ENCODE measurements at regions not wholly inside any gene's neighbourhood (a gene's known extent, or its start where the extent isn't known, plus 50 kb on each side); places are given as distances from the start of the nearest gene placed in this dataset.

GRCh38 chr2:192854706-192855105, 660.0 kb upstream of the TMEFF2 start:
- H3K4me1 ChIP-seq (ENCODE audit: control insufficient read depth in 1 of 2, insufficient read depth in 2 of 2, low read depth in 1 of 2, low read length in 1 of 2) = no peaks in the 10 kb centered on the region
- H3K36me3 ChIP-seq (replicated peaks in 1 of 2; ENCODE audit: control insufficient read depth in 1 of 2, insufficient read depth in 2 of 2, low read length in 1 of 2) = no peaks in the 10 kb centered on the region
- no peaks in the 10 kb centered on the region for H3K27me3 ChIP-seq (ENCODE audit: insufficient read depth)
- H4K20me1 ChIP-seq (ENCODE audit: insufficient read depth) = no peaks in the 10 kb centered on the region
- DNase-seq = no peak
- no peaks in the 10 kb centered on the region for H3F3A ChIP-seq (replicated peaks; ENCODE audit: insufficient read depth)
- H3K9ac ChIP-seq = no peak overlapping the region
- H2AFZ ChIP-seq (ENCODE audit: low read depth) = no peak overlapping the region
- H3K4me3 ChIP-seq (ENCODE audit: low read depth in 2 of 2, low read length in 1 of 2) = no peak overlapping the region
- POLR2A ChIA-PET = no interaction called here
- no peaks in the 10 kb centered on the region for H3K9me2 ChIP-seq
- CTCF ChIA-PET = no interaction called here
- H3K4me2 ChIP-seq = no peak overlapping the region
- 39% methylated on average over 1 of the region's 1 CpG for WGBS (ENCODE audit: low lambda C conversion rate)
- no peaks in the 10 kb centered on the region for H3K79me2 ChIP-seq (ENCODE audit: insufficient read depth)
- H3K9me3 ChIP-seq = no peaks in the 10 kb centered on the region
- TF ChIP-seq JUND (IDR thresholded peaks at IDR 0.05) (no peak), RCOR1 (IDR thresholded peaks at IDR 0.05; ENCODE audit: low read length) (no peak), ELF1 (IDR thresholded peaks at IDR 0.05) (no peak), GATA2 (CRISPR knock-in tag; IDR thresholded peaks at IDR 0.05) (no peak), NRF1 (IDR thresholded peaks at IDR 0.05; ENCODE audit: low read depth, low read length) (no peak), ZBTB33 (IDR thresholded peaks at IDR 0.05; ENCODE audit: borderline replicate concordance, low read depth) (no peak), NFIC (IDR thresholded peaks at IDR 0.05; ENCODE audit: borderline replicate concordance) (no peak), MEF2A (IDR thresholded peaks at IDR 0.05; ENCODE audit: borderline replicate concordance, low read depth) (no peak), POLR2AphosphoS5 (IDR thresholded peaks at IDR 0.05; ENCODE audit: low read depth, low read length) (no peak), TEAD4 (IDR thresholded peaks at IDR 0.05; ENCODE audit: borderline replicate concordance, insufficient read depth) (no peak), FOXM1 (IDR thresholded peaks at IDR 0.05; ENCODE audit: low read depth) (no peak), USF2 (IDR thresholded peaks at IDR 0.05; ENCODE audit: borderline replicate concordance, low read depth, low read length) (no peak), PBX3 (IDR thresholded peaks at IDR 0.05) (no peak), RXRA (IDR thresholded peaks at IDR 0.05; ENCODE audit: borderline replicate concordance, low read depth) (no peak)
- TF ChIP-seq, protein P1, sequence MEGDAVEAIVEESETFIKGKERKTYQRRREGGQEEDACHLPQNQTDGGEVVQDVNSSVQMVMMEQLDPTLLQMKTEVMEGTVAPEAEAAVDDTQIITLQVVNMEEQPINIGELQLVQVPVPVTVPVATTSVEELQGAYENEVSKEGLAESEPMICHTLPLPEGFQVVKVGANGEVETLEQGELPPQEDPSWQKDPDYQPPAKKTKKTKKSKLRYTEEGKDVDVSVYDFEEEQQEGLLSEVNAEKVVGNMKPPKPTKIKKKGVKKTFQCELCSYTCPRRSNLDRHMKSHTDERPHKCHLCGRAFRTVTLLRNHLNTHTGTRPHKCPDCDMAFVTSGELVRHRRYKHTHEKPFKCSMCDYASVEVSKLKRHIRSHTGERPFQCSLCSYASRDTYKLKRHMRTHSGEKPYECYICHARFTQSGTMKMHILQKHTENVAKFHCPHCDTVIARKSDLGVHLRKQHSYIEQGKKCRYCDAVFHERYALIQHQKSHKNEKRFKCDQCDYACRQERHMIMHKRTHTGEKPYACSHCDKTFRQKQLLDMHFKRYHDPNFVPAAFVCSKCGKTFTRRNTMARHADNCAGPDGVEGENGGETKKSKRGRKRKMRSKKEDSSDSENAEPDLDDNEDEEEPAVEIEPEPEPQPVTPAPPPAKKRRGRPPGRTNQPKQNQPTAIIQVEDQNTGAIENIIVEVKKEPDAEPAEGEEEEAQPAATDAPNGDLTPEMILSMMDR (IDR thresholded peaks at IDR 0.05) = no peak
- TF ChIP-seq, protein P2, sequence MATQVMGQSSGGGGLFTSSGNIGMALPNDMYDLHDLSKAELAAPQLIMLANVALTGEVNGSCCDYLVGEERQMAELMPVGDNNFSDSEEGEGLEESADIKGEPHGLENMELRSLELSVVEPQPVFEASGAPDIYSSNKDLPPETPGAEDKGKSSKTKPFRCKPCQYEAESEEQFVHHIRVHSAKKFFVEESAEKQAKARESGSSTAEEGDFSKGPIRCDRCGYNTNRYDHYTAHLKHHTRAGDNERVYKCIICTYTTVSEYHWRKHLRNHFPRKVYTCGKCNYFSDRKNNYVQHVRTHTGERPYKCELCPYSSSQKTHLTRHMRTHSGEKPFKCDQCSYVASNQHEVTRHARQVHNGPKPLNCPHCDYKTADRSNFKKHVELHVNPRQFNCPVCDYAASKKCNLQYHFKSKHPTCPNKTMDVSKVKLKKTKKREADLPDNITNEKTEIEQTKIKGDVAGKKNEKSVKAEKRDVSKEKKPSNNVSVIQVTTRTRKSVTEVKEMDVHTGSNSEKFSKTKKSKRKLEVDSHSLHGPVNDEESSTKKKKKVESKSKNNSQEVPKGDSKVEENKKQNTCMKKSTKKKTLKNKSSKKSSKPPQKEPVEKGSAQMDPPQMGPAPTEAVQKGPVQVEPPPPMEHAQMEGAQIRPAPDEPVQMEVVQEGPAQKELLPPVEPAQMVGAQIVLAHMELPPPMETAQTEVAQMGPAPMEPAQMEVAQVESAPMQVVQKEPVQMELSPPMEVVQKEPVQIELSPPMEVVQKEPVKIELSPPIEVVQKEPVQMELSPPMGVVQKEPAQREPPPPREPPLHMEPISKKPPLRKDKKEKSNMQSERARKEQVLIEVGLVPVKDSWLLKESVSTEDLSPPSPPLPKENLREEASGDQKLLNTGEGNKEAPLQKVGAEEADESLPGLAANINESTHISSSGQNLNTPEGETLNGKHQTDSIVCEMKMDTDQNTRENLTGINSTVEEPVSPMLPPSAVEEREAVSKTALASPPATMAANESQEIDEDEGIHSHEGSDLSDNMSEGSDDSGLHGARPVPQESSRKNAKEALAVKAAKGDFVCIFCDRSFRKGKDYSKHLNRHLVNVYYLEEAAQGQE (IDR thresholded peaks at IDR 0.05; ENCODE audit: low read depth, low read length) = no peak
- TF ChIP-seq, protein P3, sequence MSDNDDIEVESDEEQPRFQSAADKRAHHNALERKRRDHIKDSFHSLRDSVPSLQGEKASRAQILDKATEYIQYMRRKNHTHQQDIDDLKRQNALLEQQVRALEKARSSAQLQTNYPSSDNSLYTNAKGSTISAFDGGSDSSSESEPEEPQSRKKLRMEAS (IDR thresholded peaks at IDR 0.05; ENCODE audit: low read depth) = no peak
- TF ChIP-seq, protein P4, sequence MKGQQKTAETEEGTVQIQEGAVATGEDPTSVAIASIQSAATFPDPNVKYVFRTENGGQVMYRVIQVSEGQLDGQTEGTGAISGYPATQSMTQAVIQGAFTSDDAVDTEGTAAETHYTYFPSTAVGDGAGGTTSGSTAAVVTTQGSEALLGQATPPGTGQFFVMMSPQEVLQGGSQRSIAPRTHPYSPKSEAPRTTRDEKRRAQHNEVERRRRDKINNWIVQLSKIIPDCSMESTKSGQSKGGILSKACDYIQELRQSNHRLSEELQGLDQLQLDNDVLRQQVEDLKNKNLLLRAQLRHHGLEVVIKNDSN (IDR thresholded peaks at IDR 0.05; ENCODE audit: borderline replicate concordance, low read depth) = no peak
- H3K27ac ChIP-seq (ENCODE audit: low read depth in 2 of 2, low read length in 1 of 2) = no peak overlapping the region
